ENCODE measurements at regions not wholly inside any gene's neighbourhood (a gene's known extent, or its start where the extent isn't known, plus 50 kb on each side); places are given as distances from the start of the nearest gene placed in this dataset.
"Not testable (repeated sequence)": the region's sequence is repeated elsewhere in the genome, so short reads cannot be mapped to it uniquely, and the experiment has no call there.

- peaks cover 0 to 12% (median 5%) of the 10 kb centered on the region in 5 donors for H3K27me3 Mint-ChIP-seq
- no peak overlapping the region for H3K27ac Mint-ChIP-seq
- no peak for ATAC-seq
- H3K36me3 Mint-ChIP-seq, result no peaks in the 10 kb centered on the region
- DNase-seq, result no peak
- peaks cover 0 to 2% (median 0%) of the 10 kb centered on the region in 9 donors for H3K9me3 Mint-ChIP-seq
- H3K4me3 Mint-ChIP-seq, result no peak overlapping the region
- H3K4me1 Mint-ChIP-seq, result peaks cover 0 to 6% (median 0%) of the 10 kb centered on the region in 4 donors
- POLR2A ChIA-PET, result no interaction called here
Measured at GRCh38 chr1:14255233-14255632, 343.3 kb upstream of the KAZN start.

GRCh38 chr1:14255711-14256110 is 342.8 kb upstream of the KAZN start:
- no peak overlapping the region for H3K27ac Mint-ChIP-seq
- H3K36me3 Mint-ChIP-seq, result no peaks in the 10 kb centered on the region
- no peak for DNase-seq
- peaks cover 0 to 2% (median 0%) of the 10 kb centered on the region in 9 donors for H3K9me3 Mint-ChIP-seq
- no peak overlapping the region for H3K4me3 Mint-ChIP-seq
- POLR2A ChIA-PET, result no interaction called here
- no peak for ATAC-seq
- peaks cover 0 to 13% (median 5%) of the 10 kb centered on the region in 5 donors for H3K27me3 Mint-ChIP-seq
- peaks cover 0 to 6% (median 0%) of the 10 kb centered on the region in 4 donors for H3K4me1 Mint-ChIP-seq

- Mint-ChIP-seq H3K9me3 (peaks cover 0 to 2% (median 0%) of the 10 kb centered on the region in 9 donors), H3K4me3 (no peak overlapping the region), H3K36me3 (no peaks in the 10 kb centered on the region), H3K27me3 (peaks cover 0 to 15% (median 7%) of the 10 kb centered on the region in 5 donors), H3K4me1 (peaks cover 0 to 1% (median 0%) of the 10 kb centered on the region in 4 donors), H3K27ac (no peak overlapping the region)
- POLR2A ChIA-PET, result no interaction called here
- DNase-seq, result no peak
- no peak for ATAC-seq
Measured at GRCh38 chr1:14259191-14259757, 339.2 kb upstream of the KAZN start.

GRCh38 chr1:14260480-14260879 is 338.0 kb upstream of the KAZN start:
- H3K27me3 Mint-ChIP-seq, result peaks cover 0 to 26% (median 7%) of the 10 kb centered on the region in 5 donors
- H3K36me3 Mint-ChIP-seq, result no peaks in the 10 kb centered on the region
- DNase-seq (no peak), ATAC-seq (no peak)
- POLR2A ChIA-PET, result no interaction called here
- H3K4me1 Mint-ChIP-seq, result no peaks in the 10 kb centered on the region
- H3K27ac Mint-ChIP-seq, result no peak overlapping the region
- H3K4me3 Mint-ChIP-seq, result no peak overlapping the region
- H3K9me3 Mint-ChIP-seq, result peaks cover 0 to 2% (median 0%) of the 10 kb centered on the region in 9 donors

GRCh38 chr1:14261395-14261794 is 337.1 kb upstream of the KAZN start:
- ATAC-seq, result no peak
- no peaks in the 10 kb centered on the region for H3K4me1 Mint-ChIP-seq
- no peaks in the 10 kb centered on the region for H3K36me3 Mint-ChIP-seq
- POLR2A ChIA-PET, result no interaction called here
- no peak overlapping the region for H3K4me3 Mint-ChIP-seq
- H3K27me3 Mint-ChIP-seq, result peaks cover 1 to 34% (median 9%) of the 10 kb centered on the region in 5 donors
- no peak for DNase-seq
- peaks cover 0 to 2% (median 0%) of the 10 kb centered on the region in 9 donors for H3K9me3 Mint-ChIP-seq
- no peak overlapping the region for H3K27ac Mint-ChIP-seq

GRCh38 chr1:14262637-14263036 is 335.8 kb upstream of the KAZN start:
- Mint-ChIP-seq H3K4me1 (no peaks in the 10 kb centered on the region), H3K4me3 (no peak overlapping the region), H3K36me3 (no peaks in the 10 kb centered on the region), H3K27ac (no peak overlapping the region), H3K27me3 (peaks cover 1 to 34% (median 9%) of the 10 kb centered on the region in 5 donors), H3K9me3 (peaks cover 0 to 2% (median 0%) of the 10 kb centered on the region in 9 donors)
- ATAC-seq, result no peak
- POLR2A ChIA-PET, result no interaction called here
- no peak for DNase-seq

GRCh38 chr1:14263225-14263624 is 335.3 kb upstream of the KAZN start:
- no peak for DNase-seq
- Mint-ChIP-seq H3K27me3 (peaks cover 1 to 34% (median 9%) of the 10 kb centered on the region in 5 donors), H3K4me3 (no peak overlapping the region), H3K4me1 (no peaks in the 10 kb centered on the region), H3K27ac (no peak overlapping the region), H3K9me3 (peaks cover 0 to 2% (median 0%) of the 10 kb centered on the region in 9 donors), H3K36me3 (no peaks in the 10 kb centered on the region)
- POLR2A ChIA-PET, result no interaction called here
- ATAC-seq, result no peak

GRCh38 chr1:14263671-14264070 is 334.8 kb upstream of the KAZN start:
- Mint-ChIP-seq H3K9me3 (peaks cover 0 to 2% (median 0%) of the 10 kb centered on the region in 9 donors), H3K27me3 (peaks cover 1 to 34% (median 8%) of the 10 kb centered on the region in 5 donors), H3K4me1 (no peaks in the 10 kb centered on the region), H3K27ac (no peak overlapping the region), H3K36me3 (no peaks in the 10 kb centered on the region), H3K4me3 (no peak overlapping the region)
- no peak for DNase-seq
- ATAC-seq, result no peak
- POLR2A ChIA-PET, result no interaction called here

- H3K4me3 Mint-ChIP-seq, result no peak overlapping the region
- ATAC-seq (no peak), DNase-seq (no peak)
- POLR2A ChIA-PET, result no interaction called here
- no peak overlapping the region for H3K27ac Mint-ChIP-seq
- no peaks in the 10 kb centered on the region for H3K4me1 Mint-ChIP-seq
- H3K9me3 Mint-ChIP-seq, result peaks cover 0 to 2% (median 0%) of the 10 kb centered on the region in 9 donors
- peaks cover 3 to 34% (median 4%) of the 10 kb centered on the region in 5 donors for H3K27me3 Mint-ChIP-seq
- H3K36me3 Mint-ChIP-seq, result no peaks in the 10 kb centered on the region
Measured at GRCh38 chr1:14265495-14265894, 333.0 kb upstream of the KAZN start.

- ATAC-seq (no peak), DNase-seq (no peak)
- POLR2A ChIA-PET, result no interaction called here
- peaks cover 0 to 4% (median 0%) of the 10 kb centered on the region in 9 donors for H3K9me3 Mint-ChIP-seq
- no peaks in the 10 kb centered on the region for H3K36me3 Mint-ChIP-seq
- H3K27me3 Mint-ChIP-seq, result peaks cover 2 to 27% (median 3%) of the 10 kb centered on the region in 5 donors
- H3K4me3 Mint-ChIP-seq, result no peak overlapping the region
- H3K4me1 Mint-ChIP-seq, result no peaks in the 10 kb centered on the region
- H3K27ac Mint-ChIP-seq, result no peak overlapping the region
Measured at GRCh38 chr1:14267991-14268390, 330.5 kb upstream of the KAZN start.

GRCh38 chr1:14270821-14271220 is 327.7 kb upstream of the KAZN start:
- Mint-ChIP-seq H3K27me3 (peaks cover 1 to 6% (median 3%) of the 10 kb centered on the region in 5 donors), H3K9me3 (peaks cover 0 to 4% (median 0%) of the 10 kb centered on the region in 9 donors), H3K36me3 (no peaks in the 10 kb centered on the region), H3K4me3 (no peak overlapping the region), H3K4me1 (no peaks in the 10 kb centered on the region), H3K27ac (no peak overlapping the region)
- ATAC-seq (no peak), DNase-seq (no peak)
- POLR2A ChIA-PET, result no interaction called here

- Mint-ChIP-seq H3K4me1 (no peaks in the 10 kb centered on the region), H3K9me3 (peaks cover 0 to 4% (median 0%) of the 10 kb centered on the region in 9 donors), H3K27ac (no peak overlapping the region), H3K27me3 (peaks cover 0 to 11% (median 6%) of the 10 kb centered on the region in 5 donors), H3K36me3 (no peaks in the 10 kb centered on the region), H3K4me3 (no peak overlapping the region)
- POLR2A ChIA-PET, result no interaction called here
- ATAC-seq, result no peak
- no peak for DNase-seq
Measured at GRCh38 chr1:14273811-14274210, 324.7 kb upstream of the KAZN start.

- POLR2A ChIA-PET, H3K27ac Mint-ChIP-seq: not testable (repeated sequence)
- H3K27me3 Mint-ChIP-seq, result peaks cover 4 to 11% (median 8%) of the 10 kb centered on the region in 5 donors
Measured at GRCh38 chr1:14279891-14280290, 318.6 kb upstream of the KAZN start.

GRCh38 chr1:14280909-14281308 is 317.6 kb upstream of the KAZN start:
- Mint-ChIP-seq H3K4me1 (no peaks in the 10 kb centered on the region), H3K36me3 (no peaks in the 10 kb centered on the region), H3K4me3 (no peak overlapping the region), H3K9me3 (peaks cover 0 to 7% (median 0%) of the 10 kb centered on the region in 9 donors), H3K27me3 (peaks cover 4 to 11% (median 8%) of the 10 kb centered on the region in 5 donors), H3K27ac (no peak overlapping the region)
- no peak for ATAC-seq
- POLR2A ChIA-PET, result no interaction called here
- no peak for DNase-seq

More at GRCh38 chr1:14279891-14280290, 318.6 kb upstream of the KAZN start:
- DNase-seq, H3K4me3 Mint-ChIP-seq, H3K4me1 Mint-ChIP-seq, ATAC-seq, H3K9me3 Mint-ChIP-seq, H3K36me3 Mint-ChIP-seq: not testable (repeated sequence)

Measured in naive thymus-derived CD8-positive, alpha-beta T cell (primary cell).